NCI-H2029 (cell line): ENCODE measurements at regions not wholly inside any gene's neighbourhood (a gene's known extent, or its start where the extent isn't known, plus 50 kb on each side); places are given as distances from the start of the nearest gene placed in this dataset.
"Not testable (repeated sequence)": the region's sequence is repeated elsewhere in the genome, so short reads cannot be mapped to it uniquely, and the experiment has no call there.

Source experiments
- DNase-seq: peaks from one replicate; lab custom pipeline; 2025; lab: John Stamatoyannopoulos, UW

DNA sequence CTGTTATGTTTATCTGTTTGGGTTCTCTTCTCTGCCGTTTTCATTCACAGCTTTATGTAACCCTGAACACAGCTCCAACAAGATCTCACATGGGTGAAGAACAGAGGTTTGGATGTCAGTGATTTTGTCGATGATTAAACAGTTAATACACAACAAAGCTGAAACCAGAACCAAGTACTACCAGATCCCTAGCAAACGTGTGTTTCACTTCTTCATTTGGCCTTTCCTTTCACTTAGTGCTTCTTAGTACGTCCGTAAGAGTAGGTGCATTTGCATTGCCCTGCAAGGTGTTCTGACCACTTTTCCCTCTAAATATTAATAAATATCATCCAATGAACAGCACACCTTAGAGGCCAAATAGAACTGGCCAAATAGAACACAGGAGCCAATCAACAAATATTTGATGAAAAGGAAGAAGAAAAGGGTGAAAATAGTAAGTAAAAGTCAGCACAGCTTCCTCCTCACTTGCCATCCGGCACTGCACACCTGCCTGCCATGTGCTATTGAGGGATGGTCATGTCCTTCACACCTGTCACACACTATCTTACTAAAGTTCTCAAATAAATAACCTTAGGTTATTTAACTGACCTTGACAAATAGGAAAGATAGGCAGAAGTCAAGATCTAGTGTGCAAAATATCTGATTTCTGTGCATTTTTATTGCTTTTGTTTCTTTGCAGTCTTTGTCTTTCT is 252.6 kb upstream of the ANKRD30A start:
- DNase-seq, result no peak

DNA sequence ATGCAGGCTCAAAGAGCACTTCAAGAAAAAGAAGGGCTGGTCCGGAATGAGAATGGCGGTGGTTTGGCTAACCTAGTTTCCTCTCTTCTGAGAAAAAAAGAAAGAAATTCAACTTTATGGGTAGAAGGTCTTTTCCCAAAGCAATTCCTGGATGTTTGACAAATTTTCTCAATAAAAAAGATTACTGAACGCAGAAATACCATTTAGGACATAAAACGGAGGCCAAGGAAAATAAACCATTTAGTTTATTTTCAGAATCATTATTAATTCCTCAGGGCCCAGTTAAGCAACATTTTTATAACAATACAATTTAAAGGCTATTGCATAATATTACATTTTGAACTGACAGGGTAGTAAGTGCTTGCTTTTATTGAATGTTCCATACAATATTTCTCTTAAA is 284.6 kb upstream of the ANKRD30A start:
- DNase-seq, result no peak

DNA sequence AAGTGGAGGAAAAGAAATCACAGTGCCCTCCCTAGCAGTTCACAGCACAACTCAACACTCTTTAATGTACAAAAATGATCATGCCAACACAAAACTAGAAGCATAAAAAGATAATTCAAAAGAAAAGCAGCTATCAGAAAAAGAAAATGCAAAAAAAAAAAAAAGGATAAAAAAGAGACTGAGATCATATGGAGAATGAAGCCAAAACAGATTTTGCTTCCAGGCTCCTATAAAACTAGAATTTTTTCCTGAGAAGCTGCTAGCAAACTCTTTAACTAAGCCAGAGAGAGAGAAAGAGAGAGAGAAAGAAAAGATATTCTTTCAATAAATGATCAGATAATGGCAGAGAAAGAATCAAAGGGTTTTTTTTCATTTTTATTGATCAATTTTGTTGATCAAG is 288.0 kb upstream of the ANKRD30A start:
- DNase-seq, result no peak

DNA sequence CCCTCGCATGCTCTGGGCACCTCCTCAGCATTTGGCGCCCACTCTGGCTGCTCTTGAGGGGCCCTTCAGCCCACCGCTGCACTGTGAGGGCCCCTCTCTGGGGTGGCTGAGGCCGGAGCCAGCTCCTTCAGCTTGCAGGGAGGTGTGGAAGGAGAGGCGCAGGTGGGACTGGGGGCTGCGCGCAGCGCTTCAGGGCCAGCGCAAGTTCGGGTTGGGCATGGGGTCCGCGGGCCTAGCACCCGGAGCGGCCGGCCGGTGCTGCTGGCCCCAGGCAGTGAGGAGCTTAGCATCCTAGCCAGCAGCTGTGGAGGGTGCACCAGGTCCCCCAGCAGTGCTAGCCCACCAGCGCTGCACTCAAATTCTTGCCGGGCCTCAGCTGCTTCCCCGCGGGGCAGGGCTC is 305.6 kb upstream of the ANKRD30A start:
- no peak for DNase-seq

DNA sequence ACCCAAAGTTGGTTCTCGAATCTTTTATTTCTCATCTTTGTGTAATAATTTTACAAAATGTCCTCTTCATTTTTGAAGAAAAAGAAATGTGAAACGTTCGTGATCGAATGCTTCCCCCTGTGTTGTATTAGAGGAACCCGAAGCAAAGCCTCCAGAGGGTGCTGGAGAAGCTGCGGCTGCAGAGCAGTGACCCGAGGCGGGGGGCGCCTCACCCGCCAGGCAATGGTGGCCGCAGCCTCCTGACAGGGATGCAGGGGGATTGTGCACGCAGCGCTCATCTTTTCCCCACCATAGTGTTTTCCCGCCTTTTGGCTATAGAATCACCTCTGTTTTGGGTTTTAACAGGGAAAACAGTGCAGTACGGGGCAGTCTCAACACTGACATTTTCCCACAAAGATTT is 307.5 kb upstream of the ANKRD30A start:
- DNase-seq, result no peak

DNA sequence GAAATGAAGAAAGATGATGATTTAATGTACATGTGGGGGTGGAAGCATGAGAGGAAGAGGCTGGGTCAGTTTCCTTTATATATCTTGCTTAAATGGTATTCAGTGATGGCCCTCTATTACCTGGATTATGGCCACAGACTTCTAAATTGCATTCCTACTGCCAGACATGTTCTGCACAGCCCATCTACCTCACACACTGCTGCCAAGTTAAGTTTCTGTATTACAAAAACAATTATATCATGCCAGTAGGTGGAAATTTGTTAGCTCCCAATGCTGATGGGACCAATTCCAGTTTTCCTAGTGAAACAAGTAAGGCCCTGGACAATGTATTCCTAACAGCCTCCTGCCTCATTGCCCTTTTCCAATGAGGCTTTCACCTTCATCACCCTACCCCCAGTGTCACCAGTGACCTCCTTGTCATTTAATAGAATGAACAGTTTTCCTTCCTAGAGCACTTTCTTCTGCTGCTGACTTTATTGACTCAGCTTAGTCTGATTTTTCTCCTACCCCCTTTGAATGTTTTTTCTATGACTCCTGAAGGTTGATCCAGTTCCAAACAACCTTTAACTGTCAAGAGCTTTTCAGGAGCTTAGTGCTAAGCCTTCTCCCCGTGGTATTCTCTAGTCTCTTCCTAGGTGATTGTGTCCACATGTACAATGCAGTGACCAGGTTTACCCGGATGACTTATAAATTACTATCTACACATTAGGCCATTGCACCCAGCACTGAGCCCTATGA is 316.6 kb upstream of the ANKRD30A start:
- DNase-seq, result no peak

DNA sequence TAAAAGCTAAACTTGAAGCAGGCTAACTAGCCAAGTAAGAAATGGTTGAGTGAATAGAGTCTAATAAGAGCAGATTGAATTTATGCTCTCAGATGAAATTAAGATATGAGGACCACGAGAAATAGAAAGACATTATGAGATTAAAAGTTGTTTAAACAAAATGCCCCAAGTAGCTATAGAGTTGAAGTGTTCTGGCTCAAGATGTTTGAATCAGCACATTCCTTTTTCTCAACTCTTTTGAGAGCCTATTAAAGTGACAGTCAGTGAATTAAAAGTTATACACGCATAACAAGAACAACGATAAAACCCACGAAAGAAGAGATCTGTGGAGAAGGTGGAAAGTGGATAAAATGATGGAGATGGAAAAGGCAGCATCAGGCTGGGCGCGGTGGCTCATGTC is 322.2 kb upstream of the ANKRD30A start:
- DNase-seq, result no peak

DNA sequence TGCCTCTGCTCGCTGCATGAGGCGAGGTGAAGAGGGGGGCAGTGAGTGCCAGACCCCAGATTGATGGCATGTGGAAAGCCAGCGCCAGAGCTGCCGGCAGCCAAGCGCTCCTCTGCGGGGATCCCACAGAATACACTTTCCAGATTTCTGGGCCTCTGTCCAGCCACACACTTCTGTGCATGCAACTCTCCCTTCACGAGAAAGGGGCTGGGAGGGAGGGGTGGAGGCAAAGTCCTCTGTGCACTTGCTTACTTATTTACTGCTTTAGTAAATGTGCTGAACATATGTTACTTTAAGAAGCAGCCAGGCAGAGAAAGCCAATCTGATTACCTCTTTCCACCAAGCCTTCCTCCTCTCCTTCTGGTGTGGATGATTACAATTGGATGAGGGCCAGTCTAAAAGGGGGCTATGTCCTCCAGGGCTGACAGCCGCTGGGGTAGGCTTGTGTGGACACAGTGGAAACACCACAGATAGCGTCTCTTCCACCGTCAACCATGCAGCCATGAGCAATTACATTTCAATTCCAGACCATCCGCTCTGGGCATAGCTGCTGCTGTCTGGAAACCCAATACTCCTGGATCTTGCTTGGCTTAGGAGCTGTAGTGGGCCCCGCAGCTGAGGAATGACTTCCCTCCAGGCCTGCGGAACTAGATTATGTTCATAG is 322.8 kb upstream of the ANKRD30A start:
- no peak for DNase-seq

DNA sequence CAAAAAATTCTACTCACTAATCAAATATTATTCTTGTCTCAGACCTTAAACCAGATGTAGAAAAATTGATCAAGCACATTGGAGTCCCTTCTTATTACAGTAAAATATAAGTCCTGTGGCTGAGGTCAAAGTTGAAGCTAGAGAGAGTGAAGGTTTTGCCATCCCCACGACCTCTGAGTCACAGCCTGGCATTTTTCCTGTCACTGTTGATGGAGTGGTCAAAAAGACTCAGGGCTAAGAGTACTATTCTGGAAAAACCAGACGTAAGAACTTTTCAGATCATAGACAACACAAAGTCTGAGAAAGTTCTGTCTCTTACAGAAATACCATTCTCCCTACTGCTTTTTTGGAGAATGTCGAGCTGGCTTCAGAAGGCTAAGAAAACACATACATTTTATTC is 323.7 kb upstream of the ANKRD30A start:
- DNase-seq, result no peak

DNA sequence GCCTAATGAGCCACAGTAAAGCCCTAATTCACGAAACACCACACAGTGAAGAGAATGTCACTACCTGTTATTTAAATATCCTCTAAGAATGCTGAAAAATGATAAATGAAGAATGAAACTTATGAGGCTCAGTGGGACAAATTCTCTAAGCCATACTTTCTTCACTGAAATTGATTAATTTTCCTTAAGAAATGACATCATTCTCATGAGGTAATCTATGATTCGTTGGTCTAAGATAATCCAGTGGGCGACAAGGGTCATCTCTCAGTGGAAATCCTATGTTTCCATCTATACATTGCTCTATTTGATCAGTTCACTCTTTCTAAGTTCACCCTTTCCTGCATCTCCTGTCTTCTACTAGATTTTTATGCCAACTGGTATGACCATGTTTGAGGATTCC is 330.4 kb upstream of the ANKRD30A start:
- DNase-seq, result no peak

DNA sequence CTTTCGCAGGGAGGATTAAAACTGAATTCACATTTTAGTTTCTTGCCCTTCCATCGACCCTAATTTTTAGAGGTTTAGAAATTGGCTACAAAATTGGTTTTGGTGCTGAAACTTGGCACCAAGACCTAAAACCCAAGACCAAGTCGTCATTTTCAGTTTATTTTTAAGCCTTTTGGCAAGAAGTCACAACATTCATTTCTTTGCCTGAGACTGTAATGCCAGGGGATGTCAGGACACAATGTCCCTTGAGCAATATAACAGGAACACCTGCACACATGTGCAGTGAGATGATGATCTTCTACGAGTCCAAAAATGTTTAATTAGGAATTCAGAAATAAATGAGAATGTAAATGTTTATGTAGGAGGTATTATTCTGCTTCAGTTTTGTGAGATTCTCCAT is 335.4 kb upstream of the ANKRD30A start:
- DNase-seq, result no peak

DNA sequence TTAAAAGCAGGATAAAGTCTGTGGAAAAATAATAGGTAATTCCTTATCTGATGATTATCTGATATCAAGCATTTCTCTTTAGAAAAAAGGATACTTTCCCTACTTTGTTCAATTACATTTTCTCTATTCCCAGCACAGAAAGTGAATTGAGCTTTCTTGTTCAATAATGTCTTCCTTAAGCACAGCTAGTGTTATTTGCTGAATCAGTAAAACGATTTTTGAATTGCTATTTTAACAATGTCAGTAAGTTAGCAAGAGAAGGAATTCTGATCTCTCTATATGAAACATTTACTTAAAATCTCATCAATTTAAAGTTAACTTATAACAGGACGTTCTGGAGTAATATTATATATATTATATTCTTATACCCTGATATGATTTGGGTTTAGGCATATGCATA is 337.2 kb upstream of the ANKRD30A start:
- DNase-seq, result no peak

DNA sequence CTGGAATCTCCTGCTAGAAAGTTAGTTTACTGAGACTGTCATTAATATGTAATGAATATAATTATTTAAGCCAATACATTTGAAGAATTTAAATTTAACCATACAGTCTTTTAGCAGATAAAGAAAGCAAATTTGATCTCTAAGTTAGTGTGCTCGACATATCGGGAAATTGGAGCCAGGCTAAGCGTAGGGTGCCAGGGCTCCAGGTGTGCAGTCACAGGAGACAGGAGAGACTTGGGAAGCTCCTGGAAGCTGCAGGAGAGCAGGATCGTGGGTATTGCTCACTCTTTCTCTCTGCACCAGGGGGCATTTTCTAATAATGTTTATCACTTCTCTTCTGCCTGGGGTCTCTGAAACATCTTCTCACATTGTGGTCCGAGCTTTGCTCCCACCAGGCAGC is 342.0 kb upstream of the ANKRD30A start:
- DNase-seq, result no peak

DNA sequence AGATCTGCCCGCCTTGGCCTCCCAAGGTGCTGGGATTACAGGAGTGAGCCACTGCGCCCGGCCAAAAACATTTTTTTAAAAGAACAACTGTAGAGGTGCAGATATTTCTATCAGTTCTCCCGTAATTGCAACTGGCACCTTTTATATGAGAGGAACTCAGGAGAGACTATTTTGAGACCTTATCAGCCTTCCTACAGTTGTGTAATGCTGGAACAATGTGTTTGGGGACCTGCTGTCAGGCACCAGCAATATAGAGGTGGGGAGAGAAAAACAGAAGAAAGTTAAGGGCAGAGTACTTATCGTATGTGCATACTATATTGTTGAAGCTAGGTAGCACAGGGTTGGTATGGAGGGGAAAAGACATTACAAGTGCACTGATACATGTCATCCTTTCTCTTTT is 343.8 kb upstream of the ANKRD30A start:
- no peak for DNase-seq

DNA sequence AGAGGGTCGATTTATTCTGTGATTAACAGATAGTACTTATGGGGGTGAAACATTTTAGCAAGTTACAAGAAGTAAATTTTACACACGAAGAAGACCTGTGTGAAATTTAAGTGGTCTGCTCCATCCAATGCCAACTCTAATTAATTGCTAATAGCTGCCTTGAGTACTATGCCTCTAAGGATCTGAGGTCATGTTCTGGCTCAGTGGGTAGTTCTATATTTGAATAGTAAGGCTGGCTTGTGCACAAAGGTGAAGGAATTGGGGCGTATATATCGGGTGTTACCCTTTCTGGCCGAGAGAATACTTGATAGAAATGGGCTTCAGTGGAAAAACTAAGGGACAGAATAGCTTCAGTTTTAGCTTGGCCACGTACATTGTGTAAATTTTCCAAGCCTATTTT is 345.2 kb upstream of the ANKRD30A start:
- no peak for DNase-seq

DNA sequence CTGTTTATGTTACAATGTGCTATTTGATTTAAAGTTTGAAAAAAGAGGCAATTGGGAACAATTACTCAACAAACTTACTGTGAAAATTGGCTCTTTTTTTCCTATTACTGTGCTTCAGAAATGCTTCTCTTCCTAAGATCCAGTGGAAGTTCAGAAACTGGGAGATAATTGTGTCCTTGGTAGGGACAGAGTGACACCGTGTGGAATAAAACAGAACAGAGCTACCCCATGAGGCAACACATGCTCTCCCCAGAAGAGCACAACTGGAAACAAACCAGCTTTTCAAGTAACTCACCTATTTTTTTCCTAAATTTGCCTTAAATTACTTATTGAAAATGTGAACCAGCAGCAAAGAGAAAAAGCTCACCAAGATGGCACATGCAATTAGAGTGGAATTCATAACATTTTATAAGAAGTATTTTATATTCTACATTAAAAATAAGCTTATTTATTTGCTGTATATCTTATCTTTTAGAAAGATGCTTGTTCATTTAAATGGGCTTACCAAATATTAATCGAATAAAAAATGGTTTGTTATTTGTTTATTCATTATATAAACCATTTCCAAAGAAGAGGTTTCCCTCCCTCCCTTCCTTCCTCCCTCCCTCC is 346.1 kb upstream of the ANKRD30A start:
- DNase-seq, result no peak

DNA sequence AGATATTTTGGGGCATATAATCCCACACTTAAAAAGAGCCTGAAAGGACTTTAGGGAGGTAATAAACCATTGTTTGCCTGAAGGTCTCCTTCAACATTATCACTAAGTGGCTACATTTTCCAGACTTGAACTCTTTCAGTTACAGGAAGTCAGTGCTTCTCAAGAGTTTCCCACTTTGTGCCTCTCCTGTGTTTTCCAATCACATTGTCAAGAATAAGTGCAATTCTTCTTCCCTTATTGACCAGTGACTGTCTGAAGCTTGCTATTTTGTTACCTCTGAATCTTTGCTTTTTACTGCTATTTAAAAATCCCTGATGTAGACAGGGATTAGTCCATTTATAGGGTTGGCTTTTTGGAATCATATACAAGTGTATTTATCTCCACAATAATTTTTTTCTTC is 346.7 kb upstream of the ANKRD30A start:
- no peak for DNase-seq

DNA sequence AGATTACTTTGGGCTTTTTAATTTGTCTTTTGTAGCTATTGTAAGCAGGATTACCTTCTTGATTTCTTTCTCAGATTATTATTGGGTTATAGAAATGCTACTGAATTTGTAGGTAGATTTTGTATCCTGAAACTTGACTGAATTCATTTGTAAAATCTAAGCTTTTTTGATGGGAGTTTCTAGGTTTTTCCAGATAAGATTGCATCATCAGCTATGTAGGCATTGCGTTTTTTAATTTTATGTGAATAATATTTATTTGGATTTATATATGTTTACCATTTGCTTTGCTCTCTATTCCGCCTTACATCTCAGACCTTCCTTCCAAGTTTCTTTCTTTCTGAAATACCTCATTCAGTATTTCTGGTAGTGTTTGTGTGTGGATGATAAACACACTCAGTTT is 351.7 kb upstream of the ANKRD30A start:
- DNase-seq, result no peak

DNA sequence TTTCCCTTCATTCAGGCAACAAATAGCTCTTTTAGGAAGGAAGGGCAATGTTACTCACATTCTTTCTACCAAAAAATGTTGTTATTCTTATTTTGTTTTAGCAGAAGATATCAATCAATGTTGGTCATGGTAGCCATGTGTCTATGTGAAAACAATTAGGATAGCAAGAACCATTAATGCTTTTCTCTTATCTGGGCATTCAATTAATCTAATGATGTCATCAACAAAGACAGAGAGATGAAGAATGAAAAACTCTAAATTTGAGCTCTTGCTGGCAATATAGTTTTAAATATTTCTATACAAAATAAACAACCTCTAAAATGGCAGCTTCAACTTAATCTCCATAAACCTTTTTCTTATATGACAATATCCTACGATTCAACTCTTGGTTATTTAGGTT is 353.7 kb upstream of the ANKRD30A start:
- no peak for DNase-seq

DNA sequence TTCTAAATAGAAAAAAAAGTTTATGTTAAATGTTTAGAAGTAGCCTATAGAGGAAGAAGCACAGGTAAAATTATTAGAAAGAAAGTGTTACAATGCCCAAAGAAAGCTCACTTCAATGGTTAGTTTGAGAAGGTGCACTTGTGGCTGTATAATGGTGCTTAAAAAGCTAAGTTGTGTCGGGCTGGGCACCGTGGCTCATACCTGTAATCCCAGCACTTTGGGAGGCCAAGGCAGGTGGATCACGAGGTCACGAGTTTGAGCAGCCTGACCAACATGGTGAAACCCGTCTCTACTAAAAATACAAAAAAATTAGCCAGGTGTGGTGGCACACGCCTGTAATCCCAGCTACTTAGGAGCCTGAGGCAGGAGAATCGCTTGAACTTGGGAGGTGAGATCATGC is 355.7 kb upstream of the ANKRD30A start:
- DNase-seq, result not testable (repeated sequence)

DNA sequence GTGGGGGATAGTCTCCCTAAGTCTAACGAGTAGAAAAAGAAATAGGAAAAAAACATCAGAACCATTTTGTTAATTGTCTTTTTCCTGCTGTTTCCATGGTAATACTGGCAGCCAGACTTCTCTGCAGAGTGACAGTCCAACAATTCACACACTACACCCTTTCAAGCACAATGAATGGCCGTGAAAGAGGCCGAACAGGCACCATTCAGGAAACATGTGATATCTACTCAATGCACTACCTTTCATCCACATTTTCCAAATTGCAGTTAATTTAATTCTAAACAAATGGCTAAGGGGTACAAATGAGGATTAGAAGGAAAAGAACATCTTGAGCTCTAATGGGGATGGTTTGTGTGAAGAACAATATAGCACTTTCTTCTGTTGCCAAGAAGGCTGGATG is 358.5 kb upstream of the ANKRD30A start:
- DNase-seq, result no peak

DNA sequence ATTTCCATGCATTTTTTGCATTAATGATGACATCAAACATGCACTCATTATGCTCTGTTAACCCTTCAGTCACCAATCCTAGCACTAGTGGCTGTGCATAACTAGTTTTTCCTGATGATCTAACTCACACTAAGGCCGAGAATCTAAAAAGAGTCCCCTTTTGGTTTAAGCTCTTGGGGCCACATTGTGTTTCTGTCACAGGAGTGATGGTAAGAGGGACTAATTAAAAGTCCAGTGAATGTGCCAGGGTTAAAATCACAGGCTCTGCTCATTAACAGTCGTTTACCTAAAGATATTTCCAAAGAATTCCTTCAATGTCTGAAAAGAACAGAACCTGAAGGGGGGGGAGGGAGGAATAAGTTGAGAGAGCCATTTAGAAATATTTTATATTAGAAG is 359.0 kb upstream of the ANKRD30A start:
- no peak for DNase-seq

DNA sequence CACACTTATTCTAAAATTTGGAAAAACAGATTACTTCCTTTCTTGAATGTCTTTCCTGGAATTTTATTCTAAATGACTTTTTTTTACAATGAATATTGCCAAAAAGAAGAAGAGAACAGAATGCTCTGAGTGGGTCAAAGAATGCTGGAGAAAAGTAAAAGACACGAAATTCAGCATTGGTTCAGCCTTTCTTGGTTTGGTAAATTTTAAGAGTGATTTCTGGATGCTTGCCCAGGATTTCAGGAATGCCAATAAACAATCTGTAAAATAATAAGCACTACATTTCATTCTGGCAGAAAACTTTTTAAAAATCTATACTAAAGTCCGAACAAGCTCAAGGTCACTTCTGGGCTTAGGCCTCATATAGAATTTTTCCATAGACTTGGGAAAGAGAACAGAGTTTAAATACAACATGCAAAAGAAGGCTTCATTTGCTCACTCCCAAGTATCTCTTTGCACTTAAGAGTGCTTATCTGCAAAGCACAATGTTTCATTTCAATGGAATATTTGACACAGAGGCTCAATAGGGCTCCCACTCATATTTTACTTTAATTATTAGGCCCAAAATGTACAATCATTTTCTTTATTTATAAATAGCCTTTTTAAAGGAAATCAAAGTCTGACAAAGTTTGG is 359.5 kb upstream of the ANKRD30A start:
- DNase-seq, result no peak
